HK-2 (cell line): ENCODE measurements at regions not wholly inside any gene's neighbourhood (a gene's known extent, or its start where the extent isn't known, plus 50 kb on each side); places are given as distances from the start of the nearest gene placed in this dataset.

ENCODE experiments used
- DNase-seq: peaks from one replicate; pipeline ENCODE4 v3.0.0-alpha.2; 2018; ENCODE audit not compliant: unreplicated experiment

GRCh38 chr12:66962290-66962689 is 283.4 kb upstream of the GRIP1 start:
- DNase-seq, result no peak

DNA sequence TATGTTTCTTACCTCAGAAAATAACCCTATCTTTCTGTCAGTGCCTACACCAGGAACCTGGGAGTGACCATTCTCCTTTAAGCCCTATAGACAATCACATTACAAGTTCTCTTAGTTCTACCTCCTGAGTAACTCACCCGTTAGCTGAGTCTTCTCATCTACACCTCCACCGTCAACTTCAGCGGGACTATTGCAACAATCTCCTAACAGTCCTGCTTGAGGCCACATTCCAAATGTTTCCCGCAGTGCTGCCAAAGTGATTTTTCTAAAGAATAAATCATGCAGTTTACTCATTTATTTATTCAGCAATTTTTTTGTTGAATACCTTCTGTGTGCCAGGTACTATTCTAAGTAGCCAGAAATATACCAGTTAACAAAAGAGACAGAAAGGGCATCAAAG is 285.0 kb upstream of the GRIP1 start:
- no peak for DNase-seq

- no peak for DNase-seq
Observed at GRCh38 chr12:66964629-66965028, 285.8 kb upstream of the GRIP1 start.

DNA sequence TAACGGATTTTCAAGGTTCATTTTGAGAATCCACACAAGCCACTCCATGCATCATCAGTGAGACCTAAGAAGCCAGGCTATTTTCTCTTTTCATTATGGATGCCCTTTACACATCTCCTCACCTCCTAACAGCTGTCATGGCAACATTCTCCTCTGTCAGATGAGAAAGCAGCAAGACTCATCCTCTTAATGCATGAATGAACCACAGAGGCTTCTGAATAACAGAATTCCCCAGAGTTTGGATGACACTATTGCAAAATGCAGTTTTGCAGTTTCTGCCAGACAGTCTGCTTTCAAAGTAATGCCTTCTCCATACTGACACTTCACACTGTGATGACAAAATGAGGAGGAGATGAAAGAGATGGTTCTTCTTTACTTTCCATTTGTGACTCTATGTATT is 286.7 kb upstream of the GRIP1 start:
- DNase-seq, result no peak

- DNase-seq, result no peak
Observed at GRCh38 chr12:66971816-66972215, 292.9 kb upstream of the GRIP1 start.

DNA sequence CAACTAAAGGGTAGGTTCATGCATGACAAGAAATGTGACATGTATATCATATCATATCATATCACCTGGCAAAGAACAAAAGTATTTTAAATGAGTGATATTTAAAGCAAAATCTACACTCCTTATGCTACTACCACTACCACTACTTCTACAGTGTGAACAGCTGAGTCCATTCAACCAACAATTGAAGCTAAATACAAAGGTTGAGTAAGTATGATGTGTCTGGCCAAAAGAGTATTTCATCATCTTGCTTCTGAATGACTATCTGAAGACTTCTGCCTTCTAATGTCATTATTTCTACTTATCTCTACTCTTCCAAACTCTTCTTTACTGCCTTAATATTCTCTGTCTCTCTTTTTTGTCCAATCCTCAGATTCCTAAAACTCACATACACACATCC is 292.6 kb upstream of the CAND1 start:
- no peak for DNase-seq

- no peak for DNase-seq
Observed at GRCh38 chr12:66978802-66979201, 290.4 kb upstream of the CAND1 start.

GRCh38 chr12:66979251-66979650 is 289.9 kb upstream of the CAND1 start:
- DNase-seq, result no peak

DNA sequence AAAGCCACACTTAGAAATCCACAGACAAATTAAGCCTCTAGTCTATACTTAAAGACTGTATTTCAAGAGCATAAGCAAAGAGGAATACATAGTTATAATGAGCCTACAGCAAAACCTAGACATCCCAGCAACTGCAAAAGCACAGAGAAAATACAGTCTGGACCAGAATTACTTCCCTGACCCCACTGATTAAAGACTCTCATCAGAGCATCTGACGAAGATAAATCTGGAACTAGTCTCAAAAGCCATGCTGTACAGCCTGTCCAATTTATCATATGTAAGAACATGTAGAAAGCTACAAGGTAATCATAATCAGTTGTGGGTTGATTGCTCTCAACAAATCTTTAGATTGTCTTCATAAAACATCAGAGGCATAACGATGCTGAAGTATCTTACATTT is 285.1 kb upstream of the CAND1 start:
- DNase-seq, result no peak

- DNase-seq, result no peak
Observed at GRCh38 chr12:66984962-66985361, 284.2 kb upstream of the CAND1 start.

DNA sequence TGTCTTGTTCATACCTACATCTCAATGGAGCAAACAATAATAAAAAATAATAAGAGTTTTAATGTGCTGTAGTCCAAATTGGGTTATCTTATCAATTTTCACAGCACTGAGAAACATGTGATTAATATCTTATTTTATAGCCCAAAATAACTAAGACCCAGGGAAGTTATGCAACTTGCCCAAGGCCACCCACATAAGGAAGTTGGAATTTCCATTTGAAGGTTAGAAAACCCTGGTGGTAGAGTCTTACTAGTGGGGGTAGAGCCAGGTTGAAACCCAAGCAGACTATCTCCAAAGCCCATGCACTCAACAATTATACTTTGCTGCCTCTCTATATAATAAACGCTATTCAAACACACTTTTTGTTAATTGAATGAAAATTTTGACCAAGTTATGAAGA is 270.0 kb upstream of the CAND1 start:
- DNase-seq, result no peak

DNA sequence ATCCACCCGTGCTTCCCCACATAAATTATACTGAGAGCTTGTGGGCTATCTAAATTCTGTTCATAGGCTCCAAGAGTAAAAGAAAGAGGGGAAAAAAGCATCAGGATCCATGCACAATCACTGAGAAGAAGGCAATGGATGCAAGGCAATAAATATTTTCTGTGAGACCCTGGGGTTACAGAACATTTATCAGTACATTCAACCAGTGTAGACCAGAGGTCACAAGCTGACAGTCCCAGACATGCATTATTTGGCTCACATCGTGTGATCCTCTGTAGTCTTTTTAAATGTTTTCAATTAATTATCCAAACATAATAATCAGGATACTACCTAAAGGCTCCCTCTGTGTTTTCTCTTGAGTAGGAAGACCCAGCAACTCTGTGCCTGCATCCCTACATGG is 267.9 kb upstream of the CAND1 start:
- DNase-seq, result no peak

GRCh38 chr12:67002720-67003119 is 266.4 kb upstream of the CAND1 start:
- DNase-seq, result no peak

- no peak for DNase-seq
Observed at GRCh38 chr12:67006610-67007009, 262.5 kb upstream of the CAND1 start.

- no peak for DNase-seq
Observed at GRCh38 chr12:67014642-67015041, 254.5 kb upstream of the CAND1 start.

DNA sequence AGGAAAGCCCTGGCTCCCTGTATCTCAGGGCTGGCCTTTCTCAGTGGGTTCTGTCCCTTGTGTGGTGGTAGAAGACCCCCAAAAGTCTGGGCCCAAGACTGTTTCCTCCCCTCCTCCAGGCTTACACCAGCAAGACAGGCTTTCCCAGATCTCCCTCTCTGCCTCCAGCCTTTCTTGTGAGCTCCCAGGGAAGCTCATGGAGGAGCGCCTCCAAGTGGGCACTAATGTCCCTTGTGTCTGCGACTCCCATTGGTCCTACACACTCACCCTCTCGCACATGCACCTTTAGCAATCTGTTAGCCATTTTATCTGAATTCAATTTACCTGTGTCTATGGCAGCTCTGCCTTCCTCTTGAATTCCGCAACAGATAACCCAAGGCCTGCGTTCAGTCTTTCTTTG is 251.1 kb upstream of the CAND1 start:
- DNase-seq, result no peak

DNA sequence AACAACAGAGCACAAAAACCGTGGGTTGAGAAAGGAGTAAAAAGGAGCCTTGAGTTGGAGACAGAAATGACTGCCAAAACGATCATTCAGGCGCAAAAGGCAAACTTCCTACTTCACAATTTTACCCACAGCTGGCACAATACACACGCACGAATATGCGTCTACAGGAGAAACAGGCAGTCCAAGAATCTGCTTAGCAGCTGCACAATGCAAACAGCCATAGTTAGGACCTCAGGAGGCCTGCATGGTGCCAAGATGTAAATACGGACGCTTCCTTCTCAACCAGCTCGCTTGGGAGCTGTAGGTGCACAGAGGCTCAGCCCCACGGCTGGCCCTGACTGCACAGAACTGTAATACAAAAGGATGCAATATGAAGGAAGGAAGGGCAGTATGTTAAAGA is 250.1 kb upstream of the CAND1 start:
- no peak for DNase-seq

GRCh38 chr12:67025543-67026114 is 243.5 kb upstream of the CAND1 start:
- DNase-seq, result peak; percentile 35

DNA sequence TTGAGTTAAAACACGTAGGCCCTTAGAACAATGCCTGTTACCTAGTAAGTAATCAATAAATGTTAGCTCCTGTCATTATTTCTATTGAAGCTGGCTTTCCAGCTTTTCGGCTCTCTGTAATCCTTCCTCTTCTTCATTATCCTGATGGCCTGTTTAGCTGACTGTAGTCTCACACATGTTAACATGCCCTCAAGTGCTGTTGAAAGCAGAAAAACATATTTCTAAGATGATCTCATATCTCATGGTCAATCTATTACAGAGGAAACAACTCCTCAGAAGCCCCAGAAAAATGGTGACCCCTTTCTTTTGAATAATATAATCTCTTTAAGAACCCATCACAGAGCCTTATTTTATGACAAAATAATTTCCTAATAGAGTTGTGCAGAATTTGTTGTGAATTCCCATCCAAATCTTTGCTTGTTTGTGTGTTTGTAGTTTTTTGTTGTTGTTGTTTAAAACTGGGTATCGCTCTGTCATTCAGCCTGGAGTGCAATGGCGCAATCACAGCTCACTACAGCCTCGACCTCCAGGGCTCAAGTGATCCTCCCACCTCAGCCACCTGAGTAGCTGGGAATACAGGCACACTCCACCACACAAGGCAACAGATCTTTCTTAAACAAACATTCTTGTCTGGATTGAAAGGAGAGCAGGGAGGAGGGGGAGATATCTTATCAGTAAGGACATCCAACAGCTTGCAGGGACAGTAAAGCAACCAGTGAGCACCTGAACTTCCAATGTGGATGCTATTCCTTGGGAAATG is 242.5 kb upstream of the CAND1 start:
- DNase-seq, result no peak

DNA sequence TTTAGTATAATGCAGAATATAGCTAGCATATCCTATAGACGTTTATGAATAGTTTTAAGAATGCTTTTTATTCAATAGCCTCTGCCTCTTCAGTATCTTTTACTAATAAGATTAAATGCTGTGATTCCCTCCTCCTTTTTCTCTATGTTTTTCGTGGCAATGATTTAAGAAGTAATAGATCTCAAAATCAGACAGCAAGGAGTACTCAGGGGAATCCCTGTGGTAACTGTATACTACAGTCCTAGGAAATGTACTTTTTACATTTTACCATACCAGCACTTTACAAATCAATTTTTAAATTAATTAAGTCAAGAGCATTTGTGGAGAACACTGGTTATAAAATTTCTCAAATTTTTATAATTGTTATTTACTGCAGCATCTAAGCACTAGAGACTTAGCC is 240.6 kb upstream of the CAND1 start:
- DNase-seq, result no peak

GRCh38 chr12:67034110-67034879 is 234.9 kb upstream of the CAND1 start:
- DNase-seq, result no peak

DNA sequence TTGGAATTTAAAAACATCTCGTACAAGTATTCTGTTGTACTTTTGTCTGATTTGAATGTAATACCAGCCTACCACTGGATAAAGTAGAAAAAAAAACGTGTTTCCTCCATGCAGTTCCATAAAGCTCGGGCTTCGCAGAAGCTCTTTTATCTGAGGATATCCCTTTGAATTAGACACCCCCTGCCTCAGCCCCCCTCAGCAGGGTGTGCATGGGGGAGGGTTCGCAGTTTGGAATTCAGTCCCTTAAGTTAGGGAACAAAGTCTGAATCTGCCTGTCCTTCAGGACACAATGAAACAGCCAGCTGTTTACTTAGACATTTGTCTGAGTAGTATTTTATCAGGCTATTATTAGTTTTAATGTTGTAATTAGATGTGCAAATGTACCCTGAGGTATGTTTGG is 234.0 kb upstream of the CAND1 start:
- no peak for DNase-seq

DNA sequence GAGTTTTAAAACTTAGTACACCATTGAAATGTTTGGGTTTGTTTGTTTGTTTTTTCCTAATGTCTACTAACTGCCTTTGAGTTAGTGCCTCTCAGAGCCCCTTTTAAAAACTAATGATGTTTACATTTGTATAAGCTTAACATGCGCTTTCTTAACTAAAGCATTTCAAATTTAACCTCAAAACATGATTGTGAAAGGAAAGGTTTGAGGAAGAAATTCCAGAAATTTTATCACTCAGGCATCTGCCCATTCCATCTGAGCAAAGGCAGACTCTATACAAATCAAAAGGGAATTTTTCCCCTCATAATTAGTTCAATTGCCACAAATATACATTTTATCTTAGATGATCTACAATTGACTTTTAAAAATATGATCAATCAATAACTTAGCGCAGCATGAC is 230.7 kb upstream of the CAND1 start:
- DNase-seq, result no peak
